MM.1S (cell line): ENCODE measurements at regions not wholly inside any gene's neighbourhood (a gene's known extent, or its start where the extent isn't known, plus 50 kb on each side); places are given as distances from the start of the nearest gene placed in this dataset.
"Not testable (repeated sequence)": the region's sequence is repeated elsewhere in the genome, so short reads cannot be mapped to it uniquely, and the experiment has no call there.

ENCODE experiments used
- DNase-seq: peaks from one replicate; pipeline ENCODE4 v3.0.0-alpha.2; 2015
- H2AFZ ChIP-seq: fragments of 300-600 bp; sonication (generic); 2 replicates; pipeline ENCODE4 v1.6.0; 2016; ENCODE audit warnings: antibody characterized with exemption, low read length
- H3F3A ChIP-seq: fragments of 300-600 bp; sonication (generic); 2 replicates; pipeline ENCODE4 v1.6.1; 2016; ENCODE audit warnings: mild to moderate bottlenecking, antibody characterized with exemption, low read length, moderate library complexity, mixed read lengths; ENCODE audit not compliant: insufficient read depth
- H3K27ac ChIP-seq: fragments of 300-600 bp; sonication (generic); 2 replicates; pipeline ENCODE4 v1.5.1; 2016; ENCODE audit warnings: mild to moderate bottlenecking, low read length
- H3K27me3 ChIP-seq: fragments of 300-600 bp; sonication (generic); replicated peaks from 2 replicates; pipeline ENCODE4 v1.6.0; 2016; ENCODE audit warnings: low read length; ENCODE audit not compliant: insufficient read depth
- H3K36me3 ChIP-seq: fragments of 300-600 bp; sonication (generic); replicated peaks from 2 replicates; pipeline ENCODE4 v1.6.1; 2016; ENCODE audit warnings: mild to moderate bottlenecking, low read length, mixed read lengths; ENCODE audit not compliant: insufficient read depth
- H3K4me1 ChIP-seq: fragments of 300-600 bp; sonication (generic); 2 replicates; pipeline ENCODE4 v1.6.1; 2016; ENCODE audit warnings: low read length, mixed read lengths
- H3K4me2 ChIP-seq: fragments of 300-600 bp; sonication (generic); 2 replicates; pipeline ENCODE4 v1.6.0; 2016; ENCODE audit warnings: low read depth, low read length
- H3K4me3 ChIP-seq: fragments of 300-600 bp; sonication (generic); 2 replicates; pipeline ENCODE4 v1.5.1; 2016; ENCODE audit warnings: low read length, mixed read lengths
- H3K79me2 ChIP-seq: fragments of 300-600 bp; sonication (generic); 2 replicates; pipeline ENCODE4 v1.6.1; 2016; ENCODE audit warnings: mixed run types, low read length, mixed read lengths
- H3K9ac ChIP-seq: fragments of 300-600 bp; sonication (generic); 2 replicates; pipeline ENCODE4 v1.6.1; 2016; ENCODE audit warnings: low read length, mixed read lengths
- H3K9me2 ChIP-seq: fragments of 300-600 bp; sonication (generic); replicated peaks from 2 replicates; pipeline ENCODE4 v1.6.1; 2016; ENCODE audit warnings: mild to moderate bottlenecking, low read length, mixed read lengths; ENCODE audit not compliant: insufficient read depth
- H3K9me3 ChIP-seq: fragments of 300-600 bp; sonication (generic); replicated peaks from 2 replicates; pipeline ENCODE4 v1.6.1; 2016; ENCODE audit warnings: mild to moderate bottlenecking, low read length, mixed read lengths; ENCODE audit not compliant: insufficient read depth
- H4K20me1 ChIP-seq: fragments of 300-600 bp; sonication (generic); 2 replicates; pipeline ENCODE4 v1.6.1; 2016; ENCODE audit warnings: mild to moderate bottlenecking, low read length, moderate library complexity, mixed read lengths; ENCODE audit not compliant: insufficient read depth
- CTCF ChIP-seq: fragments of 300-600 bp; sonication (generic); IDR thresholded peaks from 2 replicates; pipeline ENCODE4 v1.5.1; 2016; ENCODE audit warnings: antibody characterized with exemption, low read length, mixed read lengths
- EZH2 ChIP-seq: fragments of 300-600 bp; sonication (generic); optimal IDR thresholded peaks from 2 replicates; pipeline ENCODE3; 2017; ENCODE audit warnings: low read depth, mild to moderate bottlenecking, antibody characterized with exemption, low read length, mixed read lengths
- EZH2phosphoT487 ChIP-seq: fragments of 300-600 bp; sonication (generic); IDR thresholded peaks from 2 replicates; pipeline ENCODE4 v1.6.1; 2018; ENCODE audit warnings: antibody characterized with exemption, low read length

- H3K9me3 ChIP-seq, result no peaks in the 10 kb centered on the region
- TF ChIP-seq CTCF (no peak), EZH2phosphoT487 (no peak), EZH2 (no peak)
Measured at GRCh38 chr5:67723873-67724272, 491.7 kb upstream of the PIK3R1 start.

GRCh38 chr5:67722582-67722981 lies 493.0 kb upstream of the PIK3R1 start:
- H3K4me1 ChIP-seq, H3K4me3 ChIP-seq, H3K9me3 ChIP-seq, H2AFZ ChIP-seq, H3K27ac ChIP-seq, H3K9me2 ChIP-seq, H4K20me1 ChIP-seq, H3K4me2 ChIP-seq, H3F3A ChIP-seq, H3K79me2 ChIP-seq, H3K9ac ChIP-seq, H3K27me3 ChIP-seq, H3K36me3 ChIP-seq, DNase-seq: not testable (repeated sequence)

More at GRCh38 chr5:67723873-67724272, 491.7 kb upstream of the PIK3R1 start:
- no peak overlapping the region for H2AFZ ChIP-seq
- H3K4me2 ChIP-seq, result no peak overlapping the region
- H3K9me2 ChIP-seq, result no peaks in the 10 kb centered on the region
- no peaks in the 10 kb centered on the region for H4K20me1 ChIP-seq
- H3K36me3 ChIP-seq, result no peaks in the 10 kb centered on the region
- DNase-seq, result no peak
- no peak overlapping the region for H3K4me3 ChIP-seq
- no peaks in the 10 kb centered on the region for H3F3A ChIP-seq
- H3K9ac ChIP-seq, result no peak overlapping the region
- H3K4me1 ChIP-seq, result no peaks in the 10 kb centered on the region
- no peaks in the 10 kb centered on the region for H3K79me2 ChIP-seq
- no peaks in the 10 kb centered on the region for H3K27me3 ChIP-seq
- H3K27ac ChIP-seq, result no peak overlapping the region

DNA sequence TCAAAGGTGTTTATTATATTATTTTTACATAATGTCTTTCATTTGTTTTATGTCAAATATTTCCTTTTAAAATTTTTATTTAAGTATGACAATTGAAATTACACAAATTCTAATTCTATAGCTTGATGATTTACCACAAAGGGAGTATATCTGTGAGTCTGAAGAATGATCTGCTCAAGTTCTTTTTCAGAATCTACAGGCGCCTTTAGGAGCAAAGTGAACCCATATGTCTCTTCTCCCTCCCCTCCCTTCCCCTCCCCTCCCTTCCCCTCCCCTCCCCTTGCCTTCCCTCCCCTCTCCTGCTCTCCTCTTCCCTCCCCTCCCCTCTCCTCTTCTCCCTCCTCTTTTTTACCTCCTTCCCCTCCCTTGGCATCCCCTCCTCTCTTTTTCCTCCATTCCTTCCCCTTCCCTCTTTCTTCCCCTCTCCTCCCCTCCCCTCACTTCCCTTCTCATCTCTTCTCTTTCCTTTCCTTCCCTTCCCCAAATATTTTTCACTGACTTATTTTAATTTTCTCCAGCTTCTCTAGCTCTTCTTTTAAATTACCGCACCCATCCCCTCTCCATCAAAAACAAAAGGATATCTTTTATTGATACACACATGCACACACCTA lies 495.3 kb upstream of the PIK3R1 start:
- no peak overlapping the region for H3K4me3 ChIP-seq
- H3K79me2 ChIP-seq, result no peaks in the 10 kb centered on the region
- no peaks in the 10 kb centered on the region for H3F3A ChIP-seq
- H3K4me2 ChIP-seq, result no peak overlapping the region
- H3K36me3 ChIP-seq, result no peaks in the 10 kb centered on the region
- H3K9me3 ChIP-seq, result no peaks in the 10 kb centered on the region
- H3K4me1 ChIP-seq, result no peaks in the 10 kb centered on the region
- no peaks in the 10 kb centered on the region for H3K9me2 ChIP-seq
- no peak overlapping the region for H2AFZ ChIP-seq
- H3K27ac ChIP-seq, result no peak overlapping the region
- H4K20me1 ChIP-seq, result no peaks in the 10 kb centered on the region
- H3K9ac ChIP-seq, result no peak overlapping the region
- DNase-seq, result no peak
- no peaks in the 10 kb centered on the region for H3K27me3 ChIP-seq
- no peak for TF ChIP-seq EZH2
- TF ChIP-seq CTCF, result no peak
- TF ChIP-seq EZH2phosphoT487, result no peak

- H3K27me3 ChIP-seq, result no peaks in the 10 kb centered on the region
- no peaks in the 10 kb centered on the region for H3K9me3 ChIP-seq
- no peaks in the 10 kb centered on the region for H3K9me2 ChIP-seq
- no peak overlapping the region for H3K4me2 ChIP-seq
- no peak for TF ChIP-seq EZH2
- TF ChIP-seq EZH2phosphoT487, result no peak
- no peak for TF ChIP-seq CTCF
- H3K27ac ChIP-seq, result no peak overlapping the region
- H3K4me3 ChIP-seq, result no peak overlapping the region
- H3K9ac ChIP-seq, result no peak overlapping the region
- H3K36me3 ChIP-seq, result no peaks in the 10 kb centered on the region
- no peaks in the 10 kb centered on the region for H4K20me1 ChIP-seq
- H2AFZ ChIP-seq, result no peak overlapping the region
- no peaks in the 10 kb centered on the region for H3K4me1 ChIP-seq
- no peaks in the 10 kb centered on the region for H3K79me2 ChIP-seq
- DNase-seq, result no peak
- no peaks in the 10 kb centered on the region for H3F3A ChIP-seq
Measured at GRCh38 chr5:67702008-67702407, 505.4 kb upstream of the CD180 start.
